Coronary artery (tissue), 2 donors: ENCODE measurements at regions not wholly inside any gene's neighbourhood (a gene's known extent, or its start where the extent isn't known, plus 50 kb on each side); places are given as distances from the start of the nearest gene placed in this dataset.

Source experiments
- DNase-seq: peaks from one replicate; pipeline ENCODE4 v3.0.0-alpha.2; 2017; ENCODE audit warnings: low spot score
- H3K27ac ChIP-seq, 2 donors: fragments of 200-600 bp; sonication (generic); one replicate each; pipeline ENCODE4 v1.5.1; 2016 to 2019
- H3K4me3 ChIP-seq: fragments of 200-600 bp; sonication (generic); 2 replicates; pipeline ENCODE4 v1.5.1; 2016; ENCODE audit warnings: mild to moderate bottlenecking, moderate library complexity
- CTCF ChIP-seq: fragments of 200-600 bp; sonication (generic); IDR thresholded peaks from one replicate; pipeline ENCODE4 v1.5.1; 2019; ENCODE audit warnings: antibody characterized with exemption

DNA sequence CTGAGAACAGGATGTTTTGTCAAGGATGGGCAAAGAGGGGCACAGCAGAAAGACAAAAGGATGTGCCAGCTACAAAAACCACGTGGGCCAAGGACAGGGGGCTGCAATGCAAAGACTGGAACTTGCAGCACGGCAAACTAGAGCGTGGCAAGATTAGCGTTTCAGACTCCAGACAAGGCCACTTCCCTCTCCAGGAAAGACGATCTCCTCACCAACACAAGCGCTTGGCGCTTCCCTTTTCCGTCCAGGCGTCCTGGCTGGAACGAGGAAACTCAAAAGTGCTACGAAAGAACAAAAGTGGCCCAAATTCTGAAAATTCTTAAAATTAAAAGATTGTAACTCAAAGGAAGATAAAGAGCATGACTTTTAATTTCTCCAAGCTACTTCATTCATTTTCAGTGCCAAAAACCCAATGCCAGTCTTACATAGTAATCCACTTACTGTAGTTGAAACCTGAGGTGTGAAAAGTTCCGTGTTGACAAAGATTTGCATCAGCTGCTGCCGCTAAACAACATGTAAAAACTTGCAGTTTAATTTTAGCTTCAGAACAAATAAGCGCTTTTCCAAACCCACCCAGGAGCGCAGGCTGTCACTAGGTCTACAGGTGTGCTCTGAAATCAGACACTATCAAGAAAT lies 207.1 kb upstream of the RREB1 start:
- DNase-seq: no peak
- H3K4me3 ChIP-seq: no peak overlapping the region
- no peak overlapping the region for H3K27ac ChIP-seq
- no peak for TF ChIP-seq CTCF

DNA sequence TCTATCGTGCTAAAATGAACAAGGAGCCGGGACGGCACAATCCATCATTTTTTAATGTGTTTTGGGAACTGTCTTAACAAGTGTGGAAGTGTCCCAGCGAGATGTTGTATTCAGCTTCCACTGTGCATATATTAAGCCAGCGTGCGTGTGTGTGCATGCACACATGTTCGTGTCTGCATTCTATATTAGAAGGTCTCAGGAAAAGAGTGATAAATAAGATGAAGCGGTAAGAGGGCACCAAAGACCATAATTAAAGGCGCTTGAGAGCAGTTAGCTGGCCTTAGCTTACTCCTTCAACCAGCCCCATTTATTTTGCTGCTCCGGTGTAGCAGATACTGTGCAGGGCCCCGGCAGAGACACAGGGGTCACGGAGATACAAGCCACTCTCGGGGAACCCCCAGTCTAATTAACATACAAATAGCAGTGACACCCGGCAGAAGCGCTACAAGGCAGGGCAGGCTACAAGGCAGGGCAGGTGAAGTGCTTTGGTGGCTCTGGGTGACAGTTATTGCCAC lies 206.5 kb upstream of the RREB1 start:
- no peak overlapping the region for H3K27ac ChIP-seq
- H3K4me3 ChIP-seq: no peak overlapping the region
- no peak for DNase-seq
- TF ChIP-seq CTCF: no peak

DNA sequence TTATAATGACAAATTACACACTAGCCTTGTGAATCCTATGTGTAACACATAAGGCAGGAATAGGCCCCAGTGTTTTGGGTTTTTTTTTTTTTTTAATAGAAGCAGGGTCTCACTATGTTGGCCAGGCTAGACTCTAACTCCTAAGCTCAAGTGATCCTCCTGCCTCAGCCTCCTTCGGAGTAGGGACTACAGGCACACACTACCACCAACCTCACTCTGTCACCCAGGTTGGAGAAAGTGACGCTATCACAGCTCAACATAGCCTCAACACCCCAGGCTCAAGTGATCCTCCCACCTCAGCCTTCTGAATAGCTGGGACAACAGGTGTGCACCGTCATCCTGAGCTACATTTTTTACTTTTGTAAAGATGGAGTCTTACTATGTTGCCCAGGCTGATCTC lies 205.8 kb upstream of the RREB1 start:
- no peak for DNase-seq

GRCh38 chr6:6905961-6906518 lies 201.7 kb upstream of the RREB1 start:
- DNase-seq: no peak
- Histone ChIP-seq H3K4me3 (no peak overlapping the region), H3K27ac (no peak overlapping the region)
- no peak for TF ChIP-seq CTCF

More for the DNA sequence above, 205.8 kb upstream of the RREB1 start:
- Histone ChIP-seq H3K4me3 (no peak overlapping the region), H3K27ac (no peak overlapping the region)
- no peak for TF ChIP-seq CTCF

DNA sequence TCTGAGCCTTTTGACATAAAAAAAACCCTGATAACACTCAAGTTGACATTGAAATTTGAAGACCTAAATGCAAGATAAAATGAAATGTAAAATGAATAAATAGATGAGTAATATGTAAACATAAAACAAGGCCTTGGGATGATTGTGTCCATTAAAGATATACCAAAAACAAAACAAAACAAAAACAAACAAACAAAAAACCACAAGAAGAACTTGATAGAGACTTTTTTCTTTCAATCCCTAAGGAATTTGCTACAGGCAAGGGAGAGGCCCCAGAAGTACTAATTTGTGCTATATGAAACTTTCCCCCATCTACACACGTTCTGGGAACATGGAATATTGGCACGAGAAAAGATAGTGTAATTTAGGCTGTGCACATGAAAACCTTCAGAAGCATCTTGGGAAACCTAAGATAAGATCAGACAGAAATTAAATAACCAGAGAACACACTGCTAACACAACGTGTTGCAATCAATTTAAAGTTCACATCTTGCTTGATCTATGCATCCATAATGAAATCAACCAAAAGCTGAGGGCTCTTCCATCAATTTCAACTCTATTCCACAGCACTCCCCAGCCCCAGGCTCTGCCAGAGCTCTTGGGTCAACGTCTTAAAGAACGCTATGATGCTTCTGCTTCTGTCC lies 201.1 kb upstream of the RREB1 start:
- no peak for TF ChIP-seq CTCF
- Histone ChIP-seq H3K27ac (no peak overlapping the region), H3K4me3 (no peak overlapping the region)
- DNase-seq: no peak

DNA sequence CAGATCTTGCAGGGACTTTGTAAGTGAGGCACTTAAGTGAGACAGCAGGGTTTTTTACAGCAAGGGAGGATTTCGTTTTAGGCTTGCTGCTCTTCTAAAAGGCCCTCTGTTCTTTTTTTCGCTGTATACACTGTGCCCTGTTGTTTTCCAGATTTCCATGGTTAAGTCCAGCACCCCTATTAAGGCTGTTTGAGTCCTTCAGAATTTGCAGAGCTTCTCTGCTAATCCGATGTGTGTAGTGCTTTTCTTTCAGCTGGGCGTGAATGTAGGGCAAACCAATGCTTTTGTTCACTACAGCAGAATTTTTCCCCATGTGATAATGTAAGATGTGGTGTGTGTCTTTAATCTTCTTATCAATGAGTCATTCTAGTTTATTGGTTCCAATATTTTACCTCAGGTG lies 200.5 kb upstream of the RREB1 start:
- no peak for TF ChIP-seq CTCF
- no peak overlapping the region for H3K4me3 ChIP-seq
- no peak for DNase-seq
- no peak overlapping the region for H3K27ac ChIP-seq

- no peak for TF ChIP-seq CTCF
- no peak overlapping the region for H3K4me3 ChIP-seq
- H3K27ac ChIP-seq: no peak overlapping the region
- no peak for DNase-seq
Measured at GRCh38 chr6:6908121-6908520, 199.6 kb upstream of the RREB1 start.
